ENCODE measurements at regions not wholly inside any gene's neighbourhood (a gene's known extent, or its start where the extent isn't known, plus 50 kb on each side); places are given as distances from the start of the nearest gene placed in this dataset.

GRCh38 chr7:11934796-11935195, 102.8 kb upstream of the THSD7A start:
- Histone ChIP-seq H3K27me3 (ENCODE audit: insufficient read depth, low read length, poor library complexity) (no peaks in the 10 kb centered on the region), H3K9me3 (ENCODE audit: insufficient read depth, low read length, severe bottlenecking) (no peaks in the 10 kb centered on the region), H3K4me2 (ENCODE audit: insufficient read depth, low read length) (no peak overlapping the region), H4K20me1 (ENCODE audit: insufficient read depth, low read length) (no peaks in the 10 kb centered on the region), H3K79me2 (ENCODE audit: insufficient read depth, low read length) (no peaks in the 10 kb centered on the region), H3K9ac (ENCODE audit: low read depth, low read length) (no peak overlapping the region), H3K36me3 (ENCODE audit: insufficient read depth, low read length) (no peaks in the 10 kb centered on the region), H3K4me3 (ENCODE audit: low read depth in 1 of 2, low read length in 2 of 2) (no peak overlapping the region), H3K4me1 (ENCODE audit: insufficient read depth, low read length) (no peaks in the 10 kb centered on the region), H2AFZ (ENCODE audit: low read depth, low read length) (no peak overlapping the region), H3K27ac (ENCODE audit: low read length) (no peak overlapping the region)
- DNase-seq (no peak), ATAC-seq (ENCODE audit: insufficient read depth, low read depth) (no peak)
- no peak for TF ChIP-seq EZH2 (IDR thresholded peaks at IDR 0.05; ENCODE audit: borderline replicate concordance, low read depth, low read length, severe bottlenecking)
- no peak for TF ChIP-seq CTCF (IDR thresholded peaks at IDR 0.05; ENCODE audit: borderline replicate concordance, extremely low read depth, low read length, poor library complexity, severe bottlenecking)

- TF ChIP-seq CTCF (IDR thresholded peaks at IDR 0.05; ENCODE audit: borderline replicate concordance, extremely low read depth, low read length, poor library complexity, severe bottlenecking) = no peak
- no peak for TF ChIP-seq EZH2 (IDR thresholded peaks at IDR 0.05; ENCODE audit: borderline replicate concordance, low read depth, low read length, severe bottlenecking)
- Histone ChIP-seq H3K4me1 (ENCODE audit: insufficient read depth, low read length) (no peaks in the 10 kb centered on the region), H3K27me3 (ENCODE audit: insufficient read depth, low read length, poor library complexity) (no peaks in the 10 kb centered on the region), H3K9ac (ENCODE audit: low read depth, low read length) (no peak overlapping the region), H2AFZ (ENCODE audit: low read depth, low read length) (no peak overlapping the region), H3K4me2 (ENCODE audit: insufficient read depth, low read length) (no peak overlapping the region), H4K20me1 (ENCODE audit: insufficient read depth, low read length) (no peaks in the 10 kb centered on the region), H3K79me2 (ENCODE audit: insufficient read depth, low read length) (no peaks in the 10 kb centered on the region), H3K36me3 (ENCODE audit: insufficient read depth, low read length) (no peaks in the 10 kb centered on the region), H3K9me3 (ENCODE audit: insufficient read depth, low read length, severe bottlenecking) (no peaks in the 10 kb centered on the region), H3K27ac (ENCODE audit: low read length) (no peak overlapping the region), H3K4me3 (ENCODE audit: low read depth in 1 of 2, low read length in 2 of 2) (no peak overlapping the region)
- DNase-seq = no peak
- ATAC-seq (ENCODE audit: insufficient read depth, low read depth) = no peak
These were observed 103.9 kb upstream of the THSD7A start for GRCh38 chr7:11935905-11936304.

- H4K20me1 ChIP-seq (ENCODE audit: insufficient read depth, low read length) = no peaks in the 10 kb centered on the region
- no peak overlapping the region for H3K9ac ChIP-seq (ENCODE audit: low read depth, low read length)
- no peak overlapping the region for H3K4me3 ChIP-seq (ENCODE audit: low read depth in 1 of 2, low read length in 2 of 2)
- H3K36me3 ChIP-seq (ENCODE audit: insufficient read depth, low read length) = no peaks in the 10 kb centered on the region
- TF ChIP-seq CTCF (IDR thresholded peaks at IDR 0.05; ENCODE audit: borderline replicate concordance, extremely low read depth, low read length, poor library complexity, severe bottlenecking) (no peak), EZH2 (IDR thresholded peaks at IDR 0.05; ENCODE audit: borderline replicate concordance, low read depth, low read length, severe bottlenecking) (no peak)
- DNase-seq = no peak
- H3K4me1 ChIP-seq (ENCODE audit: insufficient read depth, low read length) = no peaks in the 10 kb centered on the region
- H2AFZ ChIP-seq (ENCODE audit: low read depth, low read length) = no peak overlapping the region
- no peak overlapping the region for H3K27ac ChIP-seq (ENCODE audit: low read length)
- H3K9me3 ChIP-seq (ENCODE audit: insufficient read depth, low read length, severe bottlenecking) = no peaks in the 10 kb centered on the region
- no peaks in the 10 kb centered on the region for H3K79me2 ChIP-seq (ENCODE audit: insufficient read depth, low read length)
- no peak overlapping the region for H3K4me2 ChIP-seq (ENCODE audit: insufficient read depth, low read length)
- H3K27me3 ChIP-seq (ENCODE audit: insufficient read depth, low read length, poor library complexity) = no peaks in the 10 kb centered on the region
- no peak for ATAC-seq (ENCODE audit: insufficient read depth, low read depth)
These were observed 114.8 kb upstream of the THSD7A start for GRCh38 chr7:11946794-11947193.

GRCh38 chr7:11950281-11950680, 118.3 kb upstream of the THSD7A start:
- no peak overlapping the region for H3K9ac ChIP-seq (ENCODE audit: low read depth, low read length)
- no peak overlapping the region for H3K4me3 ChIP-seq (ENCODE audit: low read depth in 1 of 2, low read length in 2 of 2)
- no peak overlapping the region for H3K4me2 ChIP-seq (ENCODE audit: insufficient read depth, low read length)
- no peaks in the 10 kb centered on the region for H3K9me3 ChIP-seq (ENCODE audit: insufficient read depth, low read length, severe bottlenecking)
- H3K27me3 ChIP-seq (ENCODE audit: insufficient read depth, low read length, poor library complexity) = no peaks in the 10 kb centered on the region
- DNase-seq (no peak), ATAC-seq (ENCODE audit: insufficient read depth, low read depth) (no peak)
- no peak overlapping the region for H3K27ac ChIP-seq (ENCODE audit: low read length)
- no peaks in the 10 kb centered on the region for H3K4me1 ChIP-seq (ENCODE audit: insufficient read depth, low read length)
- H2AFZ ChIP-seq (ENCODE audit: low read depth, low read length) = no peak overlapping the region
- H3K79me2 ChIP-seq (ENCODE audit: insufficient read depth, low read length) = no peaks in the 10 kb centered on the region
- no peak for TF ChIP-seq EZH2 (IDR thresholded peaks at IDR 0.05; ENCODE audit: borderline replicate concordance, low read depth, low read length, severe bottlenecking)
- TF ChIP-seq CTCF (IDR thresholded peaks at IDR 0.05; ENCODE audit: borderline replicate concordance, extremely low read depth, low read length, poor library complexity, severe bottlenecking) = no peak
- H3K36me3 ChIP-seq (ENCODE audit: insufficient read depth, low read length) = no peaks in the 10 kb centered on the region
- no peaks in the 10 kb centered on the region for H4K20me1 ChIP-seq (ENCODE audit: insufficient read depth, low read length)
